IPS-11a (cell line): ENCODE measurements at regions not wholly inside any gene's neighbourhood (a gene's known extent, or its start where the extent isn't known, plus 50 kb on each side); places are given as distances from the start of the nearest gene placed in this dataset.
"Not testable (repeated sequence)": the region's sequence is repeated elsewhere in the genome, so short reads cannot be mapped to it uniquely, and the experiment has no call there.

Source experiments
- H3K4me3 ChIP-seq: one replicate; pipeline ENCODE4 v1.5.1; 2013; ENCODE audit warnings: low read depth, low read length, control low read depth

DNA sequence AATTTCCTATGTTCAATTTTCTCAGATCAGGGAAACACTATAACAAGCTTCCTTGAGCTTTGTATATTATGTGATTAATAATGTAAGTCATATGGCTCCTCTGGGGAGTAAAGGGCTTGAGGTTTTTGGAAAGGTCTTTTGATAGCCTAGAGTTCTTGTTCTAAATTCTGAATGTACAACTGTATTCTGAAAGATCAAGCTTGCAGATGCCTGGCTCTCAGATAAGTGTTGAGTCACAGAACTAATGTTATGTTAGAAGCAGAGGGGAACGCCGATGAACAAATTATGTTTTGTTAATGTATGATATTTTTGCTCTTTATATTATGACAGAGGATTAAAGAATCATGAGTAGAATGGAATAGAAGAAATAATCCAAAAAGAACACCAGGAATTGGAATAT is 170.1 kb downstream of the RPRM start:
- H3K4me3 ChIP-seq = no peak overlapping the region

DNA sequence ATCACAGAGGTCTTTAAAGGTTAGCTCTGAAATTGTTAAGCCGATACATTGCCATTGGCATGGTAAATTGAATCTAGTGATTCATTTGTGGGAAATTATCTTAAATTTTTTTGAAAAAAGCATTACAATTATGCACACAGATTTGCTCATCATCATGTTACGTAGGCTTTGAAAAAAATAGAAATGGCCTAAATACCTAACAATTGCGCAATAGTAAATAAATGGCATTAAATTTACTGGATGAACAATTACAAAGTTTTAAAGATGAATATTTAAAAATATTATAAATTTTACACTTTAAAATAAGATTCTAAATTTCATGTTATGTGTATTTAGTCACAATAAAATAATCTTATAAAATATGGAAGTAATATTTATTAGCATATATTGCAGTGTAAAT is 171.3 kb downstream of the RPRM start:
- no peak overlapping the region for H3K4me3 ChIP-seq

- H3K4me3 ChIP-seq = no peak overlapping the region
These were observed 178.8 kb downstream of the RPRM start for GRCh38 chr2:153299809-153300208.

DNA sequence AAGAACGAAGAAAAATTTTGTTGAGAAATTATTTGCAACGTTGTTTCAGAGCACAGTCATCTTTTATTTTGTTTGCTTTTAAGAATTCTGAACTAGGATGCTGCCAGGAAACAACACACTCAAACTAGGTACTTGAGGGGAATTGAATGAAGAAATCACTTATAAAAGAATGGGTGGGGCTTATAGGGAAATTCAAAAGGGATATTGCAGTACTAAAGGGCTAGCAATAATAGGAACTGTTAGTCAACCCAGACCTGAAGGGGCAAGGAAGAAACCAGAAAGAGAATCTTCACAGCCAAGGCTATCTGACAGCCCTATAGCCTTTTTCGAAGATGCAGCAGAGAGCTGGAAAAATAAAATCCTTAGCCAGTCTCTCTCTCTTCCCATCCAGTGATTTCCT is 179.3 kb downstream of the RPRM start:
- H3K4me3 ChIP-seq = no peak overlapping the region

DNA sequence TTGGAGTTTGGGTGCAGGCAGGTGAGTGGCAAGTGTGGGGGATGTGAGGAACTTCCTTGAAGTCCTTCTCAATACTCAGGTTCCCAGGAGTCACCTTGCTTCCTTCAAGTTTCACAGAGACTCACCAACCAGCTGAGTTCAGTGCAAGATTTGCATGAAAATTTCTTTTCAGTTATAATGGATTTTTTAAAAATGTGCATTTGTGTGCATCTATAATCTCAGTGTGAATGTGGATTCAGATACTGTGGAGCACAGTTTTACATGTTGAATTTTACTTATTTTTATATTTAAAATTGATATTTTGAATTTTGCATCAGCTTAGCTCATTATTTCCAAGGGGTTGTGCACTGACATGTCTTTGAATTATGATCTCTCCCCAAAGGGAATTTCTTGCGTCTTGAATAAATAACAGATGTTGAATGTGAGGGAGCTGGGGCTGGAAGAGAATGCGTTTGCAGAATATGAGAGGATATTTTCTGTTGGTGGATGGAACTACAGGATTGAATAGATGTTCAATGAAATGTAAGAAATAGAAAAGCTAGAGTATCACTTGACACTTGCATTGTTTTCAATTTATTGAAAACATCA is 184.3 kb downstream of the RPRM start:
- no peak overlapping the region for H3K4me3 ChIP-seq

- no peak overlapping the region for H3K4me3 ChIP-seq
These were observed 186.8 kb downstream of the RPRM start for GRCh38 chr2:153291718-153292117.

DNA sequence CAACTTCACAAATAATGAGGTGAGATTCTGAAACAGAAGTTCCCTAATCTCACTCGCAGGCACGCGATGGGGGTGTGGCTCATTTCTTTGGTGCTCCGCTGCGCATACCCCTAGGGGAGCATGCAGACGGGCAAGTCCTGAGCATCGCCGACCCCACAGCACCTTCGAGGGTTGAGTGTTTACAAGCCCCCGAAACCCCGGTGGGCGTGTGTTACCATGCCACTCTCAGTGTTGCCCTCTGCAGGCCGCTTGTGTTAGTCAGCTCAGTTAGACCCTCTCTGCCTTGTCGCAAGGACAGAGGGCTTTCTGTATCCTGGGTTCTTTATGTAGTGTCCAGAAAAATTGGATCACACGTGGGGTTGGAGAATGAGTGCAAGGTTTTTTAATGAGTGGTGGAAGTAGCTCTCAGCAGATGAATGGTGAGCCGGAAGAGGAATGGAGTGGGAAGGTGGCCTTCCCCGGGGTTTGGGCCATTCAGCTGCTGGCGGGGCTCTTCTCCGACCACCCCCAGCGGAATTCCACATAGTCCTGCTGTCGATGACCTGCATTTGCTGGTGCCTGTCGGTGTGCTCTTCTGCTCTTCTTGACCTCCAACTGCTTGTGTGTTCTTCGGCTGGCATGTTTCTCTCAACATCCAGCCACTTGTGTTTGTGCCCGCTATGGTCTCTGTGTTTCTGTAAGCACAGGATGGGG is 191.3 kb downstream of the RPRM start:
- no peak overlapping the region for H3K4me3 ChIP-seq

GRCh38 chr2:153268941-153269461 is 209.6 kb downstream of the RPRM start:
- no peak overlapping the region for H3K4me3 ChIP-seq

- H3K4me3 ChIP-seq = not testable (repeated sequence)
These were observed 221.7 kb downstream of the RPRM start for GRCh38 chr2:153256876-153257275.

- not testable (repeated sequence) for H3K4me3 ChIP-seq
These were observed 231.9 kb downstream of the RPRM start for GRCh38 chr2:153246636-153247035.

DNA sequence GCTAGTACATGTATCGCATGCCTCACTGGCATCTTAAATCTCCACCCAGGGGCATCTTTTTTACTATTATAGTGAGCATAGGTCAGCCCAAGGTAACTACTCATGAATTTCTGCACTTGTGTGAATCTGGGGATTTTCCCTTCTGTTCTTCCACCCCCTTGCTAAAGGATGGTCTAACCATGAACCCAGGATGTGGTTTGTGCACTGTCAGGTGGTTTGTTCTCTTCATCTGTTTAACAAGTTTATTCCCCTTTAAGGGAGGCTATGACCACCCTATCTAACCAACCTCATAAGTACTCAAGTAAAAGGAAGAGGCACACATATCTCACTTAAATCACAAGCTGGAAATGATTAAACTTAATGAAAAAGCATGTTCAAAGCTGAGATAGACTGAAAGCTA is 243.0 kb downstream of the RPRM start:
- no peak overlapping the region for H3K4me3 ChIP-seq

DNA sequence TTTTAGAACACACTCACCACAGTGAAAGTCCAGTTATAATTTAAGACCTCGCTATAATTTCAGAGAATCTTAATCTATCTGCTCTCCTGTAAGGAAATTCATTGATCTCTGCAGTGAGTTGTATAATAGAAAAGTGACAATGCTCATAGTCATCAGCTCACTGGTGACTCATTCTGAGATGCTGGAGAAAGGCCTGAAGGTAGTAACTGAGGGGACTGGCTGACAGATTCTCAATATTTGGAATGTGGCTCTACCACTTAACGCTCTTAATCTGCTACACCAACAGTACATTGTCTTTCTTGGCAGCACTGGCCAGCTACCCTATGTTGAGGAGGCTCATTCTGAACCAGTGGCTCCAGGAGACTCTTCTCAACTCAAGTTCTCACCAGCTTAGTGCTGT is 246.1 kb downstream of the RPRM start:
- H3K4me3 ChIP-seq = no peak overlapping the region

GRCh38 chr2:153230977-153231376 is 247.6 kb downstream of the RPRM start:
- no peak overlapping the region for H3K4me3 ChIP-seq

DNA sequence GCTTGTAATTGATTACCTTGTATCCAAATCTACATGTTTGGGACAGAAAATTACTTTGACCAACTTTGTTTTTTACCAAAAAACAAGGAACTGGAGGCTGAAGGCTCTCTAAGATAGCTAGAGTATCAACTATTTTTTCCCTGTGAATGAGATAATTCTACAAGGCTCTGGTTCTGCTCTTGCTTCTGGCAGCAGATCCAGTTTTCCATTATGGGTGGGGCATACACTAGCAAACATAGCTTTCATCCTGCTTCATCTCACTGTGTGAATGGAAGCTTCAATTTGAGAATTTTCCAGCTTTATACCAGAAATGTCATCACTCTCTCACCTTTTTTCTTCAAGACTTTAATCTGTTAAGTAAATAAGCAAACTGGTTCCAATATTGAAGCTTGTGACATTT is 249.7 kb downstream of the RPRM start:
- H3K4me3 ChIP-seq = no peak overlapping the region

- no peak overlapping the region for H3K4me3 ChIP-seq
These were observed 250.6 kb downstream of the RPRM start for GRCh38 chr2:153227981-153228380.

- H3K4me3 ChIP-seq = no peak overlapping the region
These were observed 256.1 kb downstream of the RPRM start for GRCh38 chr2:153222231-153223165.

- H3K4me3 ChIP-seq = no peak overlapping the region
These were observed 257.1 kb downstream of the RPRM start for GRCh38 chr2:153221506-153221905.

DNA sequence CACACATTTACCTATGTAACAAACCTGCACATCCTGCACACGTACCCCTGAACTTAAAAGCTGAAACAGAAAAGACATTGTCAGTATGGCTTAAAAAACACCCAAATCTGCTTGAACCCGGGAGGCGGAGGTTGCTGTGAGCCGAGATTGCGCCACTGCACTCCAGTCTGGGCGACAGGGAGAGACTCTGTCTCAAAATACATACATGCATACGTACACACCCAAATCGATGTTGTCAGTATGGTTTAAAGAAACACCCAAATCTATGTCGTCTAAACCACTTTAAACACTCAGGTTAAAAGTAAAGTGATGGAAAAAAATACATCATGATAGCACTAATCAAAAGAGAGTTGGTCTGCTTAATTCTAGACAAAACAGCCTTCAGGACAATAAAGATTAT is 257.5 kb downstream of the RPRM start:
- H3K4me3 ChIP-seq = no peak overlapping the region

DNA sequence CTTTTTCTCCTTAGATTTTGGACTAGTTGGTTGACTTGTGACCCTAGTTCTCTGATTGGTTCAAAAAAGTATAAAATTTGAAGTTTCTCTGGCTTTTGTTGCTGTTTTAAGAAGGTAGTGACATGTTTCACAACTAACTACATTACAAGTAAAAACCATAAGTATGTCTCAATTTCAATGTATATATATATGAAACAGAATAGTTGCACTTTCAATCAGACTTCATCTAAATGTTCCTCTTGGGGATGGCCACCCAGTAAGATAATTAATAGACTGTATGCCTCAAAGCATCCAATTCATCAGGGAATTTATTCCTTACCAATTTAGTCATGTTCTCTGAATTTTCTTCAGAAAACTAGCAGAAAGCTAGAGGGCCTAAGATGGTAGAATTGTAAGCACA is 259.7 kb downstream of the RPRM start:
- no peak overlapping the region for H3K4me3 ChIP-seq

DNA sequence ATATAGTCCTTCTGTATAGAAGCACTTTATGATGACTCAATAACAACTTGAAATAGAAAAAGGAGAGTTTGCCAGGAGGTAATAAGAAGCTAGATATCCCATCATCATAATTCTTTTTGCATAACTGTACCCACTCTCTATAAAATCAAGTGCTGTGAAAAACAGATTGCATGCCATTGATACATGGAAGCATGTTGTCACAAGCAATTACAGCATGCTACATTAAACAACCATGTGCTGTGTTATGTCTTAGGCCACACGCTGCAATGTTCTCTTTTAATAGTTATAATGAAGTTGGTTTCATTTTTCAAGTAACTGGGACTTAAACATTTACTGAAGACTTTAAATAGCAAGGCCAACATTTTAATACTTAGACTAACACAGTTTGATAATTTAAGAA is 264.2 kb downstream of the RPRM start:
- H3K4me3 ChIP-seq = no peak overlapping the region

DNA sequence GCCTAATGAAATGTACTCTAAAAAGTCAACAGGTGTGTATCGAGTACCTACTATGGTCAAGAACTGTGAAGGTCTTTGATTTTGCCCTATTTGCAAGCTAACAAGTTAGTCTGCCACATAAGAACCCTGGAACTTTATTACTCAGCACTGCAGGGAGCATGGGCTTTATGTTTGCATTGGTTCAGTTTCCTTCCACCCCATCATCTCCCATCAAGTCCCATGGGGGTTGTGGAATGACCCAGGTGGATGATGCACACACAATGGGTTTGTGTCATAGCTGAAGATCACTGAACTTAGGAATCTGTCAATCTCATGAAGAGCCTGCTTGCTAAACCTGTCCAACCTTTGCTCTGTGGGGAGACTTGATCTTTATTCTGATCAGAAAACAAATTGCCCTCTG is 265.5 kb downstream of the RPRM start:
- H3K4me3 ChIP-seq = no peak overlapping the region
